T-helper 2 cell treated with Interferon-gamma antibody and Interleukin-4, amounts not matched to agents 5 μg/mL and 100 μg/mL, for 36 hours (primary cell): ENCODE measurements at regions not wholly inside any gene's neighbourhood (a gene's known extent, or its start where the extent isn't known, plus 50 kb on each side); places are given as distances from the start of the nearest gene placed in this dataset.

ENCODE experiments used
- DNase-seq: peaks from one replicate; pipeline ENCODE4 v3.0.0; 2021; ENCODE audit warnings: low spot score
- H3K27ac Mint-ChIP-seq: one replicate; pipeline ENCODE4 v1.8.0; 2021; ENCODE audit warnings: mild to moderate bottlenecking, mixed read lengths
- H3K27me3 Mint-ChIP-seq: one replicate; pipeline ENCODE4 v1.8.0; 2021; ENCODE audit warnings: low read depth, mixed read lengths
- H3K36me3 Mint-ChIP-seq: one replicate; pipeline ENCODE4 v1.8.0; 2021; ENCODE audit warnings: low read depth, mixed read lengths
- H3K4me1 Mint-ChIP-seq: one replicate; pipeline ENCODE4 v1.8.0; 2021; ENCODE audit warnings: low read depth, mixed read lengths
- H3K4me3 Mint-ChIP-seq: one replicate; pipeline ENCODE4 v1.8.0; 2022; ENCODE audit warnings: mild to moderate bottlenecking, moderate library complexity, mixed read lengths
- H3K9me3 Mint-ChIP-seq: one replicate; pipeline ENCODE4 v1.8.0; 2021; ENCODE audit warnings: mixed read lengths

GRCh38 chr10:128727114-128727513 is 600.9 kb upstream of the MKI67 start:
- H3K9me3 Mint-ChIP-seq = no peaks in the 10 kb centered on the region
- no peak for DNase-seq
- no peaks in the 10 kb centered on the region for H3K36me3 Mint-ChIP-seq
- no peaks in the 10 kb centered on the region for H3K27me3 Mint-ChIP-seq
- H3K4me3 Mint-ChIP-seq = no peak overlapping the region
- no peak overlapping the region for H3K27ac Mint-ChIP-seq
- H3K4me1 Mint-ChIP-seq = no peaks in the 10 kb centered on the region

GRCh38 chr10:128729910-128730420 is 603.7 kb upstream of the MKI67 start:
- Mint-ChIP-seq H3K4me1 (no peaks in the 10 kb centered on the region), H3K27me3 (no peaks in the 10 kb centered on the region), H3K9me3 (no peaks in the 10 kb centered on the region), H3K4me3 (no peak overlapping the region), H3K27ac (no peak overlapping the region), H3K36me3 (no peaks in the 10 kb centered on the region)
- no peak for DNase-seq

GRCh38 chr10:128730922-128731321 is 604.7 kb upstream of the MKI67 start:
- Mint-ChIP-seq H3K4me3 (no peak overlapping the region), H3K36me3 (no peaks in the 10 kb centered on the region), H3K27me3 (no peaks in the 10 kb centered on the region), H3K4me1 (no peaks in the 10 kb centered on the region), H3K27ac (no peak overlapping the region), H3K9me3 (no peaks in the 10 kb centered on the region)
- DNase-seq = no peak

GRCh38 chr10:128734161-128734560 is 607.9 kb upstream of the MKI67 start:
- no peaks in the 10 kb centered on the region for H3K9me3 Mint-ChIP-seq

GRCh38 chr10:128734734-128735133 is 608.5 kb upstream of the MKI67 start:
- no peaks in the 10 kb centered on the region for H3K27me3 Mint-ChIP-seq
- no peaks in the 10 kb centered on the region for H3K36me3 Mint-ChIP-seq
- H3K4me1 Mint-ChIP-seq = no peaks in the 10 kb centered on the region
- DNase-seq = no peak
- no peak overlapping the region for H3K27ac Mint-ChIP-seq
- H3K4me3 Mint-ChIP-seq = no peak overlapping the region
- no peaks in the 10 kb centered on the region for H3K9me3 Mint-ChIP-seq

More at GRCh38 chr10:128734161-128734560, 607.9 kb upstream of the MKI67 start:
- Mint-ChIP-seq H3K4me1 (no peaks in the 10 kb centered on the region), H3K36me3 (no peaks in the 10 kb centered on the region), H3K4me3 (no peak overlapping the region), H3K27ac (no peak overlapping the region), H3K27me3 (no peaks in the 10 kb centered on the region)
- DNase-seq = no peak

GRCh38 chr10:128735996-128736395 is 609.8 kb upstream of the MKI67 start:
- H3K27me3 Mint-ChIP-seq = peaks cover 2% of the 10 kb centered on the region
- no peak for DNase-seq
- no peaks in the 10 kb centered on the region for H3K9me3 Mint-ChIP-seq
- H3K4me1 Mint-ChIP-seq = no peaks in the 10 kb centered on the region
- no peaks in the 10 kb centered on the region for H3K36me3 Mint-ChIP-seq
- no peak overlapping the region for H3K27ac Mint-ChIP-seq
- H3K4me3 Mint-ChIP-seq = no peak overlapping the region

- Mint-ChIP-seq H3K4me3 (no peak overlapping the region), H3K4me1 (no peaks in the 10 kb centered on the region), H3K36me3 (no peaks in the 10 kb centered on the region), H3K9me3 (no peaks in the 10 kb centered on the region), H3K27me3 (peaks cover 3% of the 10 kb centered on the region), H3K27ac (no peak overlapping the region)
- DNase-seq = no peak
Observed at GRCh38 chr10:128738386-128738915, 612.2 kb upstream of the MKI67 start.

- Mint-ChIP-seq H3K27ac (no peak overlapping the region), H3K36me3 (no peaks in the 10 kb centered on the region), H3K27me3 (peaks cover 3% of the 10 kb centered on the region), H3K9me3 (no peaks in the 10 kb centered on the region), H3K4me3 (no peak overlapping the region), H3K4me1 (no peaks in the 10 kb centered on the region)
- DNase-seq = no peak
Observed at GRCh38 chr10:128739930-128740329, 613.7 kb upstream of the MKI67 start.

GRCh38 chr10:128741180-128741579 is 615.0 kb upstream of the MKI67 start:
- Mint-ChIP-seq H3K27me3 (peaks cover 3% of the 10 kb centered on the region), H3K4me1 (no peaks in the 10 kb centered on the region), H3K36me3 (no peaks in the 10 kb centered on the region), H3K4me3 (no peak overlapping the region), H3K27ac (no peak overlapping the region), H3K9me3 (no peaks in the 10 kb centered on the region)
- no peak for DNase-seq

GRCh38 chr10:128741680-128742079 is 615.5 kb upstream of the MKI67 start:
- Mint-ChIP-seq H3K27ac (no peak overlapping the region), H3K4me3 (no peak overlapping the region), H3K36me3 (no peaks in the 10 kb centered on the region), H3K27me3 (peaks cover 3% of the 10 kb centered on the region), H3K4me1 (no peaks in the 10 kb centered on the region), H3K9me3 (no peaks in the 10 kb centered on the region)
- DNase-seq = no peak

GRCh38 chr10:128744092-128744491 is 617.9 kb upstream of the MKI67 start:
- Mint-ChIP-seq H3K4me1 (no peaks in the 10 kb centered on the region), H3K27ac (no peak overlapping the region), H3K9me3 (no peaks in the 10 kb centered on the region), H3K4me3 (no peak overlapping the region), H3K27me3 (peaks cover 3% of the 10 kb centered on the region), H3K36me3 (no peaks in the 10 kb centered on the region)
- no peak for DNase-seq

- no peaks in the 10 kb centered on the region for H3K36me3 Mint-ChIP-seq
- no peak for DNase-seq
- no peak overlapping the region for H3K27ac Mint-ChIP-seq
- H3K4me3 Mint-ChIP-seq = no peak overlapping the region
- H3K9me3 Mint-ChIP-seq = no peaks in the 10 kb centered on the region
- peaks cover 3% of the 10 kb centered on the region for H3K27me3 Mint-ChIP-seq
- no peaks in the 10 kb centered on the region for H3K4me1 Mint-ChIP-seq
Observed at GRCh38 chr10:128744811-128745305, 618.6 kb upstream of the MKI67 start.

GRCh38 chr10:128747582-128748346 is 621.5 kb upstream of the MKI67 start:
- no peak for DNase-seq
- H3K4me3 Mint-ChIP-seq = no peak overlapping the region
- H3K4me1 Mint-ChIP-seq = no peaks in the 10 kb centered on the region
- no peak overlapping the region for H3K27ac Mint-ChIP-seq
- H3K27me3 Mint-ChIP-seq = no peaks in the 10 kb centered on the region
- no peaks in the 10 kb centered on the region for H3K36me3 Mint-ChIP-seq
- no peaks in the 10 kb centered on the region for H3K9me3 Mint-ChIP-seq

GRCh38 chr10:128751284-128751683 is 625.1 kb upstream of the MKI67 start:
- Mint-ChIP-seq H3K27ac (no peak overlapping the region), H3K4me1 (no peaks in the 10 kb centered on the region), H3K4me3 (no peak overlapping the region), H3K9me3 (no peaks in the 10 kb centered on the region), H3K27me3 (no peaks in the 10 kb centered on the region), H3K36me3 (no peaks in the 10 kb centered on the region)
- no peak for DNase-seq
